ENCODE measurements at regions not wholly inside any gene's neighbourhood (a gene's known extent, or its start where the extent isn't known, plus 50 kb on each side); places are given as distances from the start of the nearest gene placed in this dataset.

GRCh38 chr9:32866273-32866672, 82.9 kb downstream of the TMEM215 start:
- intact Hi-C loops (cut with DNase I) = no loop called here
- no peaks in the 10 kb centered on the region for H3K9me3 ChIP-seq
- no peaks in the 10 kb centered on the region for H3K4me1 ChIP-seq (ENCODE audit: insufficient read depth)
- H3K27me3 ChIP-seq = no peaks in the 10 kb centered on the region
- no peak overlapping the region for H3K4me3 ChIP-seq
- TF ChIP-seq EP300 (IDR thresholded peaks at IDR 0.05) (no peak), CTCF (IDR thresholded peaks at IDR 0.05) (no peak), POLR2A (IDR thresholded peaks at IDR 0.05) (no peak)
- WGBS, 3 donors = 80 to 85% (median 81%) methylated on average over 4 of the region's 4 CpGs
- no peaks in the 10 kb centered on the region for H3K36me3 ChIP-seq
- no peak overlapping the region for H3K27ac ChIP-seq
- DNase-seq = no peak

- WGBS, 3 donors = 90 to 92% (median 91%) methylated on average over 2 of the region's 2 CpGs
- Histone ChIP-seq H3K27me3 (no peaks in the 10 kb centered on the region), H3K36me3 (no peaks in the 10 kb centered on the region), H3K4me3 (no peak overlapping the region), H3K9me3 (no peaks in the 10 kb centered on the region), H3K27ac (no peak overlapping the region), H3K4me1 (ENCODE audit: insufficient read depth) (no peaks in the 10 kb centered on the region)
- DNase-seq = no peak
- intact Hi-C loops (cut with DNase I) = no loop called here
- TF ChIP-seq POLR2A (IDR thresholded peaks at IDR 0.05) = no peak
These were observed 83.7 kb downstream of the TMEM215 start for GRCh38 chr9:32867026-32867425.

- Histone ChIP-seq H3K9me3 (no peaks in the 10 kb centered on the region), H3K27me3 (no peaks in the 10 kb centered on the region), H3K4me3 (no peak overlapping the region), H3K36me3 (no peaks in the 10 kb centered on the region), H3K4me1 (ENCODE audit: insufficient read depth) (no peaks in the 10 kb centered on the region), H3K27ac (no peak overlapping the region)
- intact Hi-C loops (cut with DNase I) = no loop called here
- 81 to 94% (median 83%) methylated on average over 3 of the region's 3 CpGs for WGBS, 3 donors
- TF ChIP-seq POLR2A (IDR thresholded peaks at IDR 0.05) = no peak
- no peak for TF ChIP-seq EP300 (IDR thresholded peaks at IDR 0.05)
- no peak for TF ChIP-seq CTCF (IDR thresholded peaks at IDR 0.05)
- no peak for DNase-seq
These were observed 84.4 kb downstream of the TMEM215 start for GRCh38 chr9:32867601-32868204.

- WGBS, 3 donors = 70 to 77% (median 74%) methylated on average over 4 of the region's 4 CpGs
- H3K4me1 ChIP-seq (ENCODE audit: insufficient read depth) = no peaks in the 10 kb centered on the region
- no peak for TF ChIP-seq POLR2A (IDR thresholded peaks at IDR 0.05)
- TF ChIP-seq EP300 (IDR thresholded peaks at IDR 0.05) = no peak
- no peak for TF ChIP-seq CTCF (IDR thresholded peaks at IDR 0.05)
- no peaks in the 10 kb centered on the region for H3K27me3 ChIP-seq
- intact Hi-C loops (cut with DNase I) = no loop called here
- H3K4me3 ChIP-seq = no peak overlapping the region
- H3K36me3 ChIP-seq = no peaks in the 10 kb centered on the region
- H3K9me3 ChIP-seq = no peaks in the 10 kb centered on the region
- H3K27ac ChIP-seq = no peak overlapping the region
- DNase-seq = no peak
These were observed 86.1 kb downstream of the TMEM215 start for GRCh38 chr9:32869404-32869803.

- Histone ChIP-seq H3K4me1 (ENCODE audit: insufficient read depth) (no peaks in the 10 kb centered on the region), H3K36me3 (no peaks in the 10 kb centered on the region), H3K4me3 (no peak overlapping the region), H3K9me3 (no peaks in the 10 kb centered on the region), H3K27ac (no peak overlapping the region), H3K27me3 (no peaks in the 10 kb centered on the region)
- no peak for TF ChIP-seq POLR2A (IDR thresholded peaks at IDR 0.05)
- no peak for TF ChIP-seq CTCF (IDR thresholded peaks at IDR 0.05)
- TF ChIP-seq EP300 (IDR thresholded peaks at IDR 0.05) = no peak
- WGBS, 3 donors = 81 to 83% (median 82%) methylated on average over 8 of the region's 8 CpGs
- no peak for DNase-seq
- intact Hi-C loops (cut with DNase I) = no loop called here
These were observed 89.8 kb downstream of the TMEM215 start for GRCh38 chr9:32873131-32873530.
